GM19240 (cell line): ENCODE measurements at regions not wholly inside any gene's neighbourhood (a gene's known extent, or its start where the extent isn't known, plus 50 kb on each side); places are given as distances from the start of the nearest gene placed in this dataset.
"Not testable (repeated sequence)": the region's sequence is repeated elsewhere in the genome, so short reads cannot be mapped to it uniquely, and the experiment has no call there.

ENCODE experiments used
- DNase-seq: peaks from one replicate; pipeline ENCODE4 v3.0.0; 2011; ENCODE audit warnings: low spot score; ENCODE audit not compliant: insufficient read length

- DNase-seq = no peak
Measured at GRCh38 chr3:22660606-22661005, 542.5 kb upstream of the UBE2E2 start.

GRCh38 chr3:22661121-22661700 is 541.9 kb upstream of the UBE2E2 start:
- no peak for DNase-seq

- no peak for DNase-seq
Measured at GRCh38 chr3:22665528-22665927, 537.6 kb upstream of the UBE2E2 start.

- no peak for DNase-seq
Measured at GRCh38 chr3:22666736-22667135, 536.4 kb upstream of the UBE2E2 start.

- DNase-seq = no peak
Measured at GRCh38 chr3:22671848-22672247, 531.3 kb upstream of the UBE2E2 start.

- DNase-seq = no peak
Measured at GRCh38 chr3:22684739-22685138, 518.4 kb upstream of the UBE2E2 start.

- DNase-seq = no peak
Measured at GRCh38 chr3:22685597-22685996, 517.5 kb upstream of the UBE2E2 start.

- DNase-seq = no peak
Measured at GRCh38 chr3:22691407-22691806, 511.7 kb upstream of the UBE2E2 start.

- no peak for DNase-seq
Measured at GRCh38 chr3:22691856-22692628, 511.1 kb upstream of the UBE2E2 start.

- DNase-seq = no peak
Measured at GRCh38 chr3:22700876-22701275, 502.3 kb upstream of the UBE2E2 start.

- no peak for DNase-seq
Measured at GRCh38 chr3:22704166-22704565, 499.0 kb upstream of the UBE2E2 start.

GRCh38 chr3:22704571-22705354 is 498.4 kb upstream of the UBE2E2 start:
- no peak for DNase-seq

GRCh38 chr3:22706922-22707321 is 496.2 kb upstream of the UBE2E2 start:
- not testable (repeated sequence) for DNase-seq

GRCh38 chr3:22713936-22714335 is 489.2 kb upstream of the UBE2E2 start:
- no peak for DNase-seq

GRCh38 chr3:22714749-22715148 is 488.4 kb upstream of the UBE2E2 start:
- no peak for DNase-seq

- DNase-seq = no peak
Measured at GRCh38 chr3:22720596-22720995, 482.5 kb upstream of the UBE2E2 start.

- no peak for DNase-seq
Measured at GRCh38 chr3:22724420-22724819, 478.7 kb upstream of the UBE2E2 start.

- no peak for DNase-seq
Measured at GRCh38 chr3:22728406-22728805, 474.7 kb upstream of the UBE2E2 start.

GRCh38 chr3:22729212-22729611 is 473.9 kb upstream of the UBE2E2 start:
- no peak for DNase-seq

GRCh38 chr3:22729981-22730380 is 473.1 kb upstream of the UBE2E2 start:
- DNase-seq = no peak

- DNase-seq = no peak
Measured at GRCh38 chr3:22730701-22731100, 472.4 kb upstream of the UBE2E2 start.

GRCh38 chr3:22731901-22732300 is 471.2 kb upstream of the UBE2E2 start:
- DNase-seq = no peak
